Epithelial cell of proximal tubule (primary cell): ENCODE measurements at regions not wholly inside any gene's neighbourhood (a gene's known extent, or its start where the extent isn't known, plus 50 kb on each side); places are given as distances from the start of the nearest gene placed in this dataset.

Experiments
- DNase-seq: peaks from one replicate; pipeline ENCODE4 v3.0.0-alpha.2; 2011; ENCODE audit warnings: low read depth
- H3K4me3 ChIP-seq: 2 replicates; pipeline ENCODE4 v1.5.1; 2011; ENCODE audit warnings: low read depth, mild to moderate bottlenecking, low read length
- TF ChIP-seq, protein P1 (sequence below): conservative IDR thresholded peaks from 2 replicates; pipeline ENCODE4 v1.5.1; 2012; ENCODE audit warnings: low read depth, mild to moderate bottlenecking, low read length

DNA sequence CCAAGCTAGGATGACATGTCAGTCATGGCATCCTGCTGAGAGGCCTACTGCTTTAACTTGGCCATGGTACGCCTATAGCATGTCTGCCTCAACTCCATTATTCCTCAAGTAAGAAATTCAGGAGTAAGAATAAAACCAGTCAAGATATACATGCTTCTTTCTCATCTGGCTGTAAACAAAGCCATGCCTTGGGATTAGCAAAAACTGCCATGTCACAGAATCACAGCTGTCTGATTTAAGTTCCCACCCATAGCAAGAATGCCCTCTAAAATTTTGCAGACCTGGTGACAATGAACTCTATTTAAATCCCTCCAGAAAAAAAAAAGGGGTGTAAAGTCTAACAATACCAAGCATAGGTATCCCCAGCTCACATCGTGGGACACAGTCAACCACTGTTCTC, 55.6 kb upstream of the ACAN start:
- H3K4me3 ChIP-seq: no peak overlapping the region
- TF ChIP-seq, protein P1, sequence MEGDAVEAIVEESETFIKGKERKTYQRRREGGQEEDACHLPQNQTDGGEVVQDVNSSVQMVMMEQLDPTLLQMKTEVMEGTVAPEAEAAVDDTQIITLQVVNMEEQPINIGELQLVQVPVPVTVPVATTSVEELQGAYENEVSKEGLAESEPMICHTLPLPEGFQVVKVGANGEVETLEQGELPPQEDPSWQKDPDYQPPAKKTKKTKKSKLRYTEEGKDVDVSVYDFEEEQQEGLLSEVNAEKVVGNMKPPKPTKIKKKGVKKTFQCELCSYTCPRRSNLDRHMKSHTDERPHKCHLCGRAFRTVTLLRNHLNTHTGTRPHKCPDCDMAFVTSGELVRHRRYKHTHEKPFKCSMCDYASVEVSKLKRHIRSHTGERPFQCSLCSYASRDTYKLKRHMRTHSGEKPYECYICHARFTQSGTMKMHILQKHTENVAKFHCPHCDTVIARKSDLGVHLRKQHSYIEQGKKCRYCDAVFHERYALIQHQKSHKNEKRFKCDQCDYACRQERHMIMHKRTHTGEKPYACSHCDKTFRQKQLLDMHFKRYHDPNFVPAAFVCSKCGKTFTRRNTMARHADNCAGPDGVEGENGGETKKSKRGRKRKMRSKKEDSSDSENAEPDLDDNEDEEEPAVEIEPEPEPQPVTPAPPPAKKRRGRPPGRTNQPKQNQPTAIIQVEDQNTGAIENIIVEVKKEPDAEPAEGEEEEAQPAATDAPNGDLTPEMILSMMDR: no peak
- no peak for DNase-seq

GRCh38 chr15:88748081-88748480, 55.2 kb upstream of the ACAN start:
- DNase-seq: no peak
- TF ChIP-seq, protein P1: no peak
- no peak overlapping the region for H3K4me3 ChIP-seq

DNA sequence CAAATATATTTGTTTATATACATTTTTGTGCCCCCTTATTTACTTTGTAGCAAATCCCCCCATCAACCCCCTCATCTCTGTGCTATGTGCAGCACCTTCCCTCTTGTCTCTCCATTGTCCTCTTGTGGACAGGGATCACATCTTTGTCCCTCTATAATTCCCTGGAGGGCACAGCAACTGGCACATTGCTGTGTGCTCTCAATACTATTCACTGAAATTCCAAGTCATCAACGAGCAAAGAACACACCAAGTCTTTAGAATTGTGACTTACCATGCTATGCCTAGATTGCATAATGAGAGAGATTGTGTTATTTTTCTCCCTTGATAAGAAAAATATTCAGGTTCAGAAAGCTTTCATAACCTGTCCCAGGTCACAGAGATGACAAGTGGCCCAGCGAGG, 54.6 kb upstream of the ACAN start:
- DNase-seq: no peak
- TF ChIP-seq, protein P1: no peak
- no peak overlapping the region for H3K4me3 ChIP-seq

DNA sequence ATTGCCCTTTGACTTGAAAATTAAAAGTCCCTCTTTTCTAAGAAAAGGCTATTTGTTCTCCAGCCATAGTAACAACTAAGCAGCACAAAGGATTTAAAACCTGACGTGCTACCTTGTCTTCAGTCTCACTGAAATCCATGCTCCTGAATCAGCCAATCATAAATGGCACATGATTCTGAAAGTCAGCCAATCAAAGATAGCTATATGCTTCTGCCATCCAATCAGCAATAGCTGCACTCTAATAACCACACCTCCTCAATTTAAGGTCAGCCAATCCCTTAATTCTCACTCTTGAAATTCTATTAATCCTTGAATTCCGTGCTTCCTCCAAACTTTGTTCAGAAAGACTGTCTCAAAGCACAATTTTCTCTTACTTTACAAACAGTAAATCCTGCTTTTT, 53.5 kb upstream of the ACAN start:
- DNase-seq: no peak
- H3K4me3 ChIP-seq: no peak overlapping the region
- TF ChIP-seq, protein P1: no peak

DNA sequence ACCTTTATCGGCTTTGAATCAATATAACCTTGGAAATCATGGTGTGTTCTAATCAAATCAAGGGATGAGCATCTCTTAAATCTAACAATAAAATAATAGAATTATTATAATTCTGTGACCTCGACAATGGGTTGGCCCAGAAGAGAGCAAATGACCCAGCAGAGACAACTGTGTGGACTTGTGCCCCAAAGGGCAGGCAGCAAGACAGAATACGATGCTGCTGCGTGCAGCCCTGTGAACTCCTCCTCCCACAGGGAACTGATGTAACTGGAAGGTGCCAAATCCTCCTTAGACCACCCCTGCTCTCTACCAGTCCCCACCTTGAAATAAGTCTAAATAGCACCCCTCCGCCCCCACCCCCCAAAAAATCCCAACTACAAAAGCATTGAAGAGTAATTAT, 50.7 kb upstream of the ACAN start:
- TF ChIP-seq, protein P1: no peak

DNA sequence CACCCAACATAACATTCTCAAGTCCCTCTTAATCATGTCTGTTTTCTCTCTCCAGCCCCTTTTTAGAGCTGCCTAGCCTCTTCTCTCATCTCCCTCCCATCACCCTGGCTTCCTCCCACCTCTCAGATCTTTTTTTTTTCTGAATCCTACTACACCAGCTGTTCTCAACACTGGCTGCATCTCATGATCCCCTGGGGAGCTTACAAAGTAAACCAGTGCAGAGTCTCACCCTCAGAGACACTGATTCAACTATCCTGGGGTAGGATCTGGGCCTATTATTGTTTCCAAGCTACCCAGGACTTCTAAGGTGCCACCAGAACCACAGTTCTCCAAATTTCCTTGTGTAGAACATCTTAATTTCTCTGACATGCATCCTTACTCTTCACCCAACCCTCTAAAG, 50.3 kb upstream of the ACAN start:
- TF ChIP-seq, protein P1: no peak
- H3K4me3 ChIP-seq: no peak overlapping the region
- no peak for DNase-seq

More for the DNA sequence above, 50.7 kb upstream of the ACAN start:
- DNase-seq: no peak
- H3K4me3 ChIP-seq: no peak overlapping the region
